HCT116 (cell line): ENCODE measurements at regions not wholly inside any gene's neighbourhood (a gene's known extent, or its start where the extent isn't known, plus 50 kb on each side); places are given as distances from the start of the nearest gene placed in this dataset.

Experiments
- ATAC-seq: fragments of 200-7000 bp; cut with Tn5 transposase; 2 replicates; pipeline ENCODE4 v1.9.1; 2020; ENCODE audit warnings: mild to moderate bottlenecking, moderate library complexity
- BruUV-seq: library from RNA; stranded (reverse); fragments of 400-500 nt; replicated peaks from 2 replicates; lab custom pipeline; 2021; lab: Mats Ljungman, UMichigan
- CTCF ChIA-PET: fragments of 300-600 bp; sonication (Branson Sonifier 250); formaldehyde crosslinking; loops from one replicate; lab custom pipeline; 2021; ENCODE audit warnings: antibody characterized with exemption; lab: Charles Lee
- POLR2A ChIA-PET: fragments of 300-600, 350-600 bp; sonication (Branson Sonifier 250); formaldehyde crosslinking; loops from one replicate; lab custom pipeline; 2021; ENCODE audit warnings: antibody characterized with exemption; lab: Charles Lee
- RAD21 ChIA-PET, 2 experiments: fragments of 300-600 bp; sonication (Branson Sonifier 250); formaldehyde crosslinking; loops; one replicate each; lab custom pipeline; 2023; ENCODE audit warnings: low total read pairs in 2 of 2; ENCODE audit not compliant: uncharacterized antibody in 2 of 2, unreplicated experiment in 2 of 2, low non-redundant PET in 1 of 2; lab: Charles Lee
- DNase-seq: peaks from one replicate; pipeline ENCODE4 v3.0.0-alpha.2; 2010; ENCODE audit warnings: low read depth, low spot score
- H2AFZ ChIP-seq: fragments of 200-600 bp; shearing (Covaris generic), sonication (generic); 2 replicates; pipeline ENCODE4 v1.6.1; 2017; ENCODE audit warnings: low read depth, mixed run types, mixed read lengths, antibody characterized with exemption, low read length; ENCODE audit not compliant: poor library complexity, severe bottlenecking
- H3K27ac ChIP-seq: 2 replicates; pipeline ENCODE4 v1.5.1; 2012; ENCODE audit warnings: low read depth, low read length
- H3K27me3 ChIP-seq: fragments of 200-600 bp; sonication (generic); 2 replicates; pipeline ENCODE4 v1.6.1; 2016; ENCODE audit warnings: mixed run types, low read length, mixed read lengths; ENCODE audit not compliant: insufficient read depth
- H3K36me3 ChIP-seq, 2 experiments: fragments of 200-500 bp in 1 of 2; fragments of 200-600 bp in 1 of 2; sonication (Bioruptor generic) in 1 of 2; sonication (generic) in 1 of 2; 2 replicates each; pipeline versions ENCODE4 v1.5.1 to v1.6.1; 2014 to 2016; ENCODE audit warnings: low read length in 2 of 2, inconsistent platforms in 1 of 2, mixed read lengths in 1 of 2, mixed run types in 1 of 2; ENCODE audit not compliant: insufficient read depth in 2 of 2, control insufficient read depth in 1 of 2
- H3K4me1 ChIP-seq, 2 experiments: fragments of 200-600 bp in 1 of 2; sonication (generic) in 1 of 2; 2 replicates each; pipeline versions ENCODE4 v1.5.1 to v1.6.1; 2012 to 2017; ENCODE audit warnings: low read length in 2 of 2, inconsistent platforms in 1 of 2, mild to moderate bottlenecking in 1 of 2, mixed read lengths in 1 of 2, mixed run types in 1 of 2, moderate library complexity in 1 of 2; ENCODE audit not compliant: insufficient read depth in 2 of 2, control insufficient read depth in 1 of 2
- H3K4me2 ChIP-seq: fragments of 200-600 bp; sonication (generic); 2 replicates; pipeline ENCODE4 v1.6.1; 2017; ENCODE audit warnings: mixed run types, low read length, mixed read lengths
- H3K4me3 ChIP-seq, 2 experiments: fragments of 200-600 bp in 1 of 2; sonication (generic) in 1 of 2; replicated peaks in 1 of 2; 2 replicates each; pipeline ENCODE4 v1.5.1; 2011 to 2016; ENCODE audit warnings: low read length in 2 of 2, control low read depth in 1 of 2, low read depth in 1 of 2, mild to moderate bottlenecking in 1 of 2, mixed read lengths in 1 of 2, mixed run types in 1 of 2
- H3K79me2 ChIP-seq: fragments of 200-600 bp; sonication (generic); 2 replicates; pipeline ENCODE4 v1.6.1; 2017; ENCODE audit warnings: mild to moderate bottlenecking, mixed run types, low read length, moderate library complexity, mixed read lengths; ENCODE audit not compliant: insufficient read depth
- H3K9ac ChIP-seq: fragments of 200-600 bp; sonication (generic); 2 replicates; pipeline ENCODE4 v1.6.1; 2016; ENCODE audit warnings: low read length, mixed read lengths
- H3K9me2 ChIP-seq: fragments of 200-600 bp; sonication (generic), shearing (Covaris generic); 2 replicates; pipeline ENCODE4 v1.6.1; 2017; ENCODE audit warnings: mixed run types, mild to moderate bottlenecking, moderate library complexity; ENCODE audit not compliant: insufficient read depth
- H3K9me3 ChIP-seq, 2 experiments: fragments of 200-500 bp in 1 of 2; fragments of 200-600 bp in 1 of 2; sonication (Bioruptor generic) in 1 of 2; sonication (generic) in 1 of 2; 2 replicates each; pipeline ENCODE4 v1.6.1; 2014 to 2017; ENCODE audit warnings: low read length in 2 of 2, mixed read lengths in 2 of 2, inconsistent platforms in 1 of 2, low read depth in 1 of 2, mild to moderate bottlenecking in 1 of 2, mixed run types in 1 of 2, moderate library complexity in 1 of 2; ENCODE audit not compliant: control insufficient read depth in 1 of 2, insufficient read depth in 1 of 2
- H4K20me1 ChIP-seq: fragments of 200-600 bp; sonication (generic), shearing (Covaris generic); 2 replicates; pipeline ENCODE4 v1.6.1; 2017; ENCODE audit warnings: mixed run types, mild to moderate bottlenecking, moderate library complexity; ENCODE audit not compliant: insufficient read depth
- CEBPB ChIP-seq: IDR thresholded peaks from 2 replicates; pipeline ENCODE4 v1.6.1; 2012; ENCODE audit warnings: low read depth
- CTCF ChIP-seq, 3 experiments: fragments of 200-600 bp in 1 of 3; sonication (generic) in 1 of 3; IDR thresholded peaks in 2 of 3; conservative IDR thresholded peaks in 1 of 3; 2 replicates each; pipeline ENCODE4 v1.5.1; 2012 to 2017; ENCODE audit warnings: low read depth in 2 of 3, low read length in 2 of 3, antibody characterized with exemption in 1 of 3, borderline replicate concordance in 1 of 3, control low read depth in 1 of 3, mild to moderate bottlenecking in 1 of 3, mixed read lengths in 1 of 3, mixed run types in 1 of 3, moderate library complexity in 1 of 3; ENCODE audit not compliant: insufficient read depth in 1 of 3
- MAX ChIP-seq: IDR thresholded peaks from 2 replicates; pipeline ENCODE4 v1.6.1; 2012
- REST ChIP-seq: IDR thresholded peaks from 2 replicates; pipeline ENCODE4 v1.6.1; 2012; ENCODE audit warnings: low read depth
- SIN3A ChIP-seq: IDR thresholded peaks from 2 replicates; pipeline ENCODE4 v1.6.1; 2012; ENCODE audit warnings: low read depth
- SRF ChIP-seq: IDR thresholded peaks from 2 replicates; pipeline ENCODE4 v1.6.1; 2012; ENCODE audit warnings: low read depth
- TCF7L2 ChIP-seq: IDR thresholded peaks from 2 replicates; pipeline ENCODE4 v1.7.0; 2011; ENCODE audit warnings: borderline replicate concordance, inconsistent platforms; ENCODE audit not compliant: insufficient read depth, insufficient read length; ENCODE audit errors: extremely low read depth
- ZBTB33 ChIP-seq: IDR thresholded peaks from 2 replicates; pipeline ENCODE4 v1.6.1; 2011; ENCODE audit warnings: mild to moderate bottlenecking, low read length, moderate library complexity; ENCODE audit not compliant: insufficient replicate concordance; ENCODE audit errors: extremely low read depth
- ZNF274 ChIP-seq: fragments of 200-500 bp; sonication (Bioruptor generic); IDR thresholded peaks from 2 replicates; pipeline ENCODE4 v1.6.1; 2014; ENCODE audit warnings: mild to moderate bottlenecking, low read depth, low read length, inconsistent platforms
- intact Hi-C: fragments of 100-400 bp; cut with micrococcal nuclease; formaldehyde crosslinking; loops from 2 replicates; pipeline ENCODE4 v1.10.0; 2022

- DNase-seq (no peak), ATAC-seq (no peak)
- ChIA-PET RAD21 (no interaction called here), POLR2A (no interaction called here), CTCF (no interaction called here)
- peaks cover 0 to 28% of the 10 kb centered on the region in 2 experiments; a peak in 1 of 4 replicates for H3K4me1 ChIP-seq
- no peak overlapping the region for H3K4me3 ChIP-seq
- no peaks in the 10 kb centered on the region for H3K36me3 ChIP-seq
- no peaks in the 10 kb centered on the region for H3K9me2 ChIP-seq
- intact Hi-C loops = no loop called here
- H3K9ac ChIP-seq = no peak overlapping the region
- no peaks in the 10 kb centered on the region for H4K20me1 ChIP-seq
- H3K79me2 ChIP-seq = peaks cover 58% of the 10 kb centered on the region; the same call in 1 of the 2 replicates
- no TSS peak for BruUV-seq
- H3K27ac ChIP-seq = no peak overlapping the region
- H3K9me3 ChIP-seq = no peaks in the 10 kb centered on the region
- H2AFZ ChIP-seq = no peak overlapping the region
- TF ChIP-seq ZBTB33 (no peak), SRF (no peak), MAX (no peak), SIN3A (no peak), CEBPB (no peak)
- H3K4me2 ChIP-seq = no peak overlapping the region
- H3K27me3 ChIP-seq = no peaks in the 10 kb centered on the region
Observed at GRCh38 chr9:110126499-110126941, 81.4 kb downstream of the C9orf152 start.

- Histone ChIP-seq H3K79me2 (peaks cover 56% of the 10 kb centered on the region; the same call in 1 of the 2 replicates), H3K4me3 (no peak overlapping the region), H3K36me3 (no peaks in the 10 kb centered on the region), H3K9me2 (no peaks in the 10 kb centered on the region), H3K27ac (no peak overlapping the region), H3K4me2 (no peak overlapping the region), H4K20me1 (no peaks in the 10 kb centered on the region), H3K9ac (no peak overlapping the region), H2AFZ (no peak overlapping the region), H3K9me3 (no peaks in the 10 kb centered on the region), H3K27me3 (no peaks in the 10 kb centered on the region), H3K4me1 (peaks cover 0 to 35% of the 10 kb centered on the region in 2 experiments; a peak in 1 of 4 replicates)
- intact Hi-C loops = no loop called here
- ATAC-seq (no peak), DNase-seq (no peak)
- CTCF ChIA-PET = interaction anchor here (0.6 kb wide), 1 partner anchor 142 kb away, joined by 3 read pairs; no protein-coding TSS in a partner anchor
- POLR2A ChIA-PET = no interaction called here
- no TSS peak for BruUV-seq
- RAD21 ChIA-PET = no interaction called here
- TF ChIP-seq ZNF274 (no peak), REST (no peak), TCF7L2 (no peak), CTCF (IDR thresholded peaks at IDR 0.05 in 2 of 3, conservative IDR thresholded peaks at IDR 0.05 in 1 of 3; ENCODE audit: borderline replicate concordance in 1 of 3, insufficient read depth in 1 of 3, low read depth in 2 of 3, low read length in 2 of 3) (no peak)
Observed at GRCh38 chr9:110126986-110127864, 80.7 kb downstream of the C9orf152 start.
